A673 (cell line): ENCODE measurements at regions not wholly inside any gene's neighbourhood (a gene's known extent, or its start where the extent isn't known, plus 50 kb on each side); places are given as distances from the start of the nearest gene placed in this dataset.

Source experiments
- BruUV-seq: library from RNA; stranded (reverse); fragments of 400-500 nt; replicated peaks from 2 replicates; lab custom pipeline; 2021; lab: Mats Ljungman, UMichigan
- CTCF ChIA-PET: fragments of 300-600 bp; sonication (Branson Sonifier 250); formaldehyde crosslinking; loops from one replicate; lab custom pipeline; 2022; ENCODE audit warnings: antibody characterized with exemption; lab: Charles Lee
- POLR2A ChIA-PET: fragments of 300-600 bp; sonication (Branson Sonifier 250); formaldehyde crosslinking; loops from one replicate; lab custom pipeline; 2022; ENCODE audit warnings: antibody characterized with exemption; ENCODE audit not compliant: low non-redundant PET; lab: Charles Lee
- DNase-seq: peaks from one replicate; pipeline ENCODE4 v3.0.0-alpha.2; 2015; ENCODE audit warnings: low spot score
- H3K27ac ChIP-seq: fragments of 200-600 bp; sonication (generic); 2 replicates; pipeline ENCODE4 v1.5.1; 2016; ENCODE audit warnings: mixed run types, low read depth, mild to moderate bottlenecking, mixed read lengths, antibody characterized with exemption, low read length; ENCODE audit not compliant: poor library complexity, severe bottlenecking
- H3K27me3 ChIP-seq: fragments of 200-600 bp; sonication (generic); replicated peaks from 2 replicates; pipeline ENCODE4 v1.6.1; 2017; ENCODE audit warnings: mixed run types, low read depth, mild to moderate bottlenecking, mixed read lengths, antibody characterized with exemption, low read length; ENCODE audit not compliant: insufficient read depth, poor library complexity
- H3K36me3 ChIP-seq: fragments of 200-600 bp; sonication (generic); 2 replicates; pipeline ENCODE4 v1.6.1; 2016; ENCODE audit warnings: mixed run types, mild to moderate bottlenecking, mixed read lengths, antibody characterized with exemption, low read length; ENCODE audit not compliant: insufficient read depth, poor library complexity, severe bottlenecking
- H3K4me1 ChIP-seq: fragments of 200-600 bp; sonication (generic); 2 replicates; pipeline ENCODE4 v1.6.1; 2017; ENCODE audit warnings: mixed run types, mild to moderate bottlenecking, mixed read lengths, antibody characterized with exemption, low read length; ENCODE audit not compliant: insufficient read depth, poor library complexity, severe bottlenecking
- H3K4me3 ChIP-seq: fragments of 200-600 bp; sonication (generic); 2 replicates; pipeline ENCODE4 v1.5.1; 2016; ENCODE audit warnings: low read depth, mixed run types, mild to moderate bottlenecking, mixed read lengths, low read length; ENCODE audit not compliant: poor library complexity, severe bottlenecking
- H3K9me3 ChIP-seq: fragments of 200-600 bp; sonication (generic); 2 replicates; pipeline ENCODE4 v1.6.1; 2016; ENCODE audit warnings: mixed run types, low read depth, mild to moderate bottlenecking, mixed read lengths, antibody characterized with exemption, low read length; ENCODE audit not compliant: poor library complexity, severe bottlenecking
- EZH2 ChIP-seq: fragments of 200-600 bp; sonication (generic); IDR thresholded peaks from 2 replicates; pipeline ENCODE4 v1.6.1; 2017; ENCODE audit warnings: borderline replicate concordance, low read depth, mild to moderate bottlenecking, mixed read lengths, antibody characterized with exemption, low read length; ENCODE audit not compliant: poor library complexity, severe bottlenecking
- intact Hi-C: fragments of 100-400 bp; cut with micrococcal nuclease; formaldehyde crosslinking; loops from one replicate; pipeline ENCODE4 v1.10.0; 2022; ENCODE audit not compliant: unreplicated experiment
- TF ChIP-seq, protein P1 (sequence below): fragments of 300-800, 200-600 bp; sonication (generic); conservative IDR thresholded peaks from 2 replicates; pipeline ENCODE4 v1.5.1; 2017; ENCODE audit warnings: low read depth, mild to moderate bottlenecking, antibody characterized with exemption, low read length, moderate library complexity, mixed read lengths

DNA sequence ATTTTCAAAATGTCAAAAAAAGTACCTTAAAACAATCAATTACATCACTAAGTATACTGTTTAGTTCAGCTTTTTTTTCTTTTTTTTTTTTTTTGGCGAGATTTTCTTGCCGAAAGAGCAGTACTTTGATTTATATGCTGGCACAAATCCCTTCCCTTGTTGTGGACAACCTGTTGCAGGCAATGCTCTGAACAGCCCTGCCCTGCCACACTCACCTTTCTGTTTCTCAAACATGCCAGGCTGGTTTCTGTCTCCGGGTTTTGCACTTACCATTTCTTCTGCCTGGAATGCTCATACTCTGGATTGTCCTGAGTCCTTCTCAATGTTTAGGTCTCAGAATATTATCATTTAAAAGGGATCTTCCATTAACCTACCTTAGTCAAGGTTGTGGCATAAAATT is 80.4 kb upstream of the JAZF1 start:
- Histone ChIP-seq H3K4me1 (no peaks in the 10 kb centered on the region), H3K9me3 (no peaks in the 10 kb centered on the region), H3K27me3 (peaks cover 5% of the 10 kb centered on the region), H3K36me3 (no peaks in the 10 kb centered on the region), H3K4me3 (no peak overlapping the region), H3K27ac (no peak overlapping the region)
- ChIA-PET POLR2A (no interaction called here), CTCF (no interaction called here)
- BruUV-seq, result no TSS peak
- intact Hi-C loops, result no loop called here
- TF ChIP-seq, protein P1, sequence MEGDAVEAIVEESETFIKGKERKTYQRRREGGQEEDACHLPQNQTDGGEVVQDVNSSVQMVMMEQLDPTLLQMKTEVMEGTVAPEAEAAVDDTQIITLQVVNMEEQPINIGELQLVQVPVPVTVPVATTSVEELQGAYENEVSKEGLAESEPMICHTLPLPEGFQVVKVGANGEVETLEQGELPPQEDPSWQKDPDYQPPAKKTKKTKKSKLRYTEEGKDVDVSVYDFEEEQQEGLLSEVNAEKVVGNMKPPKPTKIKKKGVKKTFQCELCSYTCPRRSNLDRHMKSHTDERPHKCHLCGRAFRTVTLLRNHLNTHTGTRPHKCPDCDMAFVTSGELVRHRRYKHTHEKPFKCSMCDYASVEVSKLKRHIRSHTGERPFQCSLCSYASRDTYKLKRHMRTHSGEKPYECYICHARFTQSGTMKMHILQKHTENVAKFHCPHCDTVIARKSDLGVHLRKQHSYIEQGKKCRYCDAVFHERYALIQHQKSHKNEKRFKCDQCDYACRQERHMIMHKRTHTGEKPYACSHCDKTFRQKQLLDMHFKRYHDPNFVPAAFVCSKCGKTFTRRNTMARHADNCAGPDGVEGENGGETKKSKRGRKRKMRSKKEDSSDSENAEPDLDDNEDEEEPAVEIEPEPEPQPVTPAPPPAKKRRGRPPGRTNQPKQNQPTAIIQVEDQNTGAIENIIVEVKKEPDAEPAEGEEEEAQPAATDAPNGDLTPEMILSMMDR, result no peak
- TF ChIP-seq EZH2, result no peak
- no peak for DNase-seq

DNA sequence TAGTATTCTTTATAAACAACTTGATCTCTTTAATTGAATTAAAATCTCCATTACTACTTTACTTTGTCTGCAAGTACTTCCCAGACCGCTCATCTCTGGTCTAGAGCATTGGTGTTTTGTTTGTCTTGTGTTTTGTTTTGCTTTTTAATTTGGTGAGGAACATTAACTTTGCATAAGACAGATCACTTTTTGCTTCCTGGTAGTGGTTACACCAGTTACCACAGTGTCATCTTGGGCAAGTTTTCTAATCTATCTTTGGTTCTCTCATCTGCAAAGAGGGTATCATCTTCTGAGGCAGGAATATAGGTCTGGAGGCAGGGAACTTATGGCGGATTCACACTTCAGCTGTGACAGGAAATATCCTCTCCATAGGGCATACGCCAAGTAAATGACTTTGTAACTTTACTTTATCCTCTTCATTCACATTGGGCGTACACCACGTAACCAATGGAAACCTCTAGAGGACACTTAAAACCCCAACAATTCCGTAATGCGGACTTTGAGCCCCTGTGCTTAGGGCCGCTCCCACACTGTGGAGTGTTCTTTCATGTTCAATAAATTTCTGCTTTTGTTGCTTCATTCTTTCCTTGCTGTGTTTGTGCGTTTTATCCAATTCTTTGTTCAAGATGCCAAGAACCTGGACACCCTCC is 83.2 kb upstream of the JAZF1 start:
- POLR2A ChIA-PET, result no interaction called here
- Histone ChIP-seq H3K27me3 (no peaks in the 10 kb centered on the region), H3K9me3 (no peaks in the 10 kb centered on the region), H3K4me3 (no peak overlapping the region), H3K36me3 (no peaks in the 10 kb centered on the region), H3K4me1 (no peaks in the 10 kb centered on the region), H3K27ac (no peak overlapping the region)
- intact Hi-C loops, result no loop called here
- no TSS peak for BruUV-seq
- TF ChIP-seq EZH2, result no peak
- TF ChIP-seq, protein P1, result no peak
- CTCF ChIA-PET, result no interaction called here
- no peak for DNase-seq

DNA sequence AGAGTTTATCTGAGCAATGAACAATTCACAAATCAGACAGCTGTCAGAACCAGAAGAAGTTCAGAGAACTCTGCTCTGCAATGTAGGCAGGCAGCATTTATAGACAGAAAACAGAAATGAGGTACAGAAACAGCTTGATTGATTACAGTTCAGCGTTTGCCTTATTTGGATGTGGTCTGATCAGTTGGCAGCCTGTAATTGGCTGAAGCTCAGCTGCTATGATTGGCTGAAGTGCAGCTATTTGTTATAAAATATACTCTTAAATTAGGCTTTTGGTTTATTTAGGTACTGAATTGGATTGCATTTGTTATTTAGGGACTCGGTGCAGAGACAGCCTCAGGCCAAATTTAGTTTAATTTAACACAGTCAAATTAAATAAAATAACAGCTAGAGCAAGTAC is 85.8 kb upstream of the JAZF1 start:
- H3K4me1 ChIP-seq, result no peaks in the 10 kb centered on the region
- no peaks in the 10 kb centered on the region for H3K36me3 ChIP-seq
- ChIA-PET CTCF (no interaction called here), POLR2A (no interaction called here)
- no peaks in the 10 kb centered on the region for H3K9me3 ChIP-seq
- H3K27me3 ChIP-seq, result no peaks in the 10 kb centered on the region
- intact Hi-C loops, result no loop called here
- no TSS peak for BruUV-seq
- DNase-seq, result no peak
- H3K4me3 ChIP-seq, result no peak overlapping the region
- no peak overlapping the region for H3K27ac ChIP-seq
- no peak for TF ChIP-seq EZH2
- TF ChIP-seq, protein P1, result no peak
